Left colon (tissue), 2 donors: ENCODE measurements at regions not wholly inside any gene's neighbourhood (a gene's known extent, or its start where the extent isn't known, plus 50 kb on each side); places are given as distances from the start of the nearest gene placed in this dataset.

Experiments used
- ATAC-seq: fragments of 200-7000 bp; cut with Tn5 transposase; one replicate; pipeline ENCODE4 v1.9.1; 2020; ENCODE audit warnings: mild to moderate bottlenecking, moderate library complexity
- DNase-seq, 2 donors: peaks; one replicate each; pipeline ENCODE4 v3.0.0-alpha.2; 2020
- intact Hi-C, 2 donors: fragments of 100-400 bp; cut with DNase I in 1 of 2; cut with micrococcal nuclease in 1 of 2; formaldehyde crosslinking; loops; one replicate each; pipeline versions ENCODE4 v1.11.2 to v1.14.0; 2022; cut with DNase I, micrococcal nuclease
- donor health status: DM: no; HTN: no; CAD: no.
- donor health status: DM: yes; HTN: yes; CAD: no.

- intact Hi-C loops = no loop called here
- DNase-seq (no peak), ATAC-seq (no peak)
These were observed 125.7 kb downstream of the OAT start for GRCh38 chr10:124292911-124293615.

GRCh38 chr10:124291001-124291701 is 127.6 kb downstream of the OAT start:
- intact Hi-C loops = no loop called here
- peak in 1 of 2 donors; percentile 48 for DNase-seq
- no peak for ATAC-seq

- intact Hi-C loops = no loop called here
- ATAC-seq = no peak
- DNase-seq = peak; percentile 30 to 51
These were observed 128.6 kb downstream of the OAT start for GRCh38 chr10:124289851-124290795.

- DNase-seq (no peak), ATAC-seq (no peak)
- intact Hi-C loops = no loop called here
These were observed 129.5 kb downstream of the OAT start for GRCh38 chr10:124288928-124289850.

- intact Hi-C loops = no loop called here
- no peak for ATAC-seq
- no peak for DNase-seq
These were observed 130.2 kb downstream of the OAT start for GRCh38 chr10:124288486-124288885.

GRCh38 chr10:124287791-124288190 is 130.9 kb downstream of the OAT start:
- intact Hi-C loops = no loop called here
- DNase-seq (peak in 1 of 2 donors; percentile 10), ATAC-seq (no peak)

GRCh38 chr10:124287071-124287685 is 131.5 kb downstream of the OAT start:
- DNase-seq = peak in 1 of 2 donors; percentile 4
- intact Hi-C loops = no loop called here

GRCh38 chr10:124286621-124287020 is 132.1 kb downstream of the OAT start:
- intact Hi-C loops = no loop called here
- ATAC-seq (no peak), DNase-seq (peak in 1 of 2 donors; percentile 4)

More at GRCh38 chr10:124287071-124287685, 131.5 kb downstream of the OAT start:
- no peak for ATAC-seq

- intact Hi-C loops = no loop called here
- DNase-seq (peak in 1 of 2 donors; percentile 24), ATAC-seq (no peak)
These were observed 132.9 kb downstream of the OAT start for GRCh38 chr10:124285587-124286527.

- ATAC-seq (no peak), DNase-seq (no peak)
- intact Hi-C loops = no loop called here
These were observed 134.8 kb downstream of the OAT start for GRCh38 chr10:124283949-124284250.

GRCh38 chr10:124283215-124283948 is 135.3 kb downstream of the OAT start:
- intact Hi-C loops = no loop called here
- DNase-seq (no peak), ATAC-seq (no peak)

GRCh38 chr10:124282326-124282725 is 136.4 kb downstream of the OAT start:
- ATAC-seq = no peak
- intact Hi-C loops = no loop called here
- no peak for DNase-seq

GRCh38 chr10:124281666-124282065 is 137.1 kb downstream of the OAT start:
- DNase-seq (no peak), ATAC-seq (no peak)
- intact Hi-C loops = no loop called here

GRCh38 chr10:124280916-124281315 is 137.8 kb downstream of the OAT start:
- intact Hi-C loops = no loop called here
- ATAC-seq (no peak), DNase-seq (no peak)

- ATAC-seq (no peak), DNase-seq (no peak)
- intact Hi-C loops = no loop called here
These were observed 138.8 kb downstream of the OAT start for GRCh38 chr10:124279882-124280281.

GRCh38 chr10:124279298-124279697 is 139.4 kb downstream of the OAT start:
- intact Hi-C loops = no loop called here
- DNase-seq (no peak), ATAC-seq (no peak)
